HCT116 (cell line): ENCODE measurements at regions not wholly inside any gene's neighbourhood (a gene's known extent, or its start where the extent isn't known, plus 50 kb on each side); places are given as distances from the start of the nearest gene placed in this dataset.

Experiments
- ATAC-seq: fragments of 200-7000 bp; cut with Tn5 transposase; 2 replicates; pipeline ENCODE4 v1.9.1; 2020; ENCODE audit warnings: mild to moderate bottlenecking, moderate library complexity
- BruUV-seq: library from RNA; stranded (reverse); fragments of 400-500 nt; replicated peaks from 2 replicates; lab custom pipeline; 2021; lab: Mats Ljungman, UMichigan
- CTCF ChIA-PET: fragments of 300-600 bp; sonication (Branson Sonifier 250); formaldehyde crosslinking; loops from one replicate; lab custom pipeline; 2021; ENCODE audit warnings: antibody characterized with exemption; lab: Charles Lee
- POLR2A ChIA-PET: fragments of 300-600, 350-600 bp; sonication (Branson Sonifier 250); formaldehyde crosslinking; loops from one replicate; lab custom pipeline; 2021; ENCODE audit warnings: antibody characterized with exemption; lab: Charles Lee
- RAD21 ChIA-PET, 2 experiments: fragments of 300-600 bp; sonication (Branson Sonifier 250); formaldehyde crosslinking; loops; one replicate each; lab custom pipeline; 2023; ENCODE audit warnings: low total read pairs in 2 of 2; ENCODE audit not compliant: uncharacterized antibody in 2 of 2, unreplicated experiment in 2 of 2, low non-redundant PET in 1 of 2; lab: Charles Lee
- DNase-seq: peaks from one replicate; pipeline ENCODE4 v3.0.0-alpha.2; 2010; ENCODE audit warnings: low read depth, low spot score
- H2AFZ ChIP-seq: fragments of 200-600 bp; shearing (Covaris generic), sonication (generic); 2 replicates; pipeline ENCODE4 v1.6.1; 2017; ENCODE audit warnings: low read depth, mixed run types, mixed read lengths, antibody characterized with exemption, low read length; ENCODE audit not compliant: poor library complexity, severe bottlenecking
- H3K27ac ChIP-seq: 2 replicates; pipeline ENCODE4 v1.5.1; 2012; ENCODE audit warnings: low read depth, low read length
- H3K27me3 ChIP-seq: fragments of 200-600 bp; sonication (generic); 2 replicates; pipeline ENCODE4 v1.6.1; 2016; ENCODE audit warnings: mixed run types, low read length, mixed read lengths; ENCODE audit not compliant: insufficient read depth
- H3K36me3 ChIP-seq, 2 experiments: fragments of 200-500 bp in 1 of 2; fragments of 200-600 bp in 1 of 2; sonication (Bioruptor generic) in 1 of 2; sonication (generic) in 1 of 2; 2 replicates each; pipeline versions ENCODE4 v1.5.1 to v1.6.1; 2014 to 2016; ENCODE audit warnings: low read length in 2 of 2, inconsistent platforms in 1 of 2, mixed read lengths in 1 of 2, mixed run types in 1 of 2; ENCODE audit not compliant: insufficient read depth in 2 of 2, control insufficient read depth in 1 of 2
- H3K4me1 ChIP-seq, 2 experiments: fragments of 200-600 bp in 1 of 2; sonication (generic) in 1 of 2; 2 replicates each; pipeline versions ENCODE4 v1.5.1 to v1.6.1; 2012 to 2017; ENCODE audit warnings: low read length in 2 of 2, inconsistent platforms in 1 of 2, mild to moderate bottlenecking in 1 of 2, mixed read lengths in 1 of 2, mixed run types in 1 of 2, moderate library complexity in 1 of 2; ENCODE audit not compliant: insufficient read depth in 2 of 2, control insufficient read depth in 1 of 2
- H3K4me2 ChIP-seq: fragments of 200-600 bp; sonication (generic); 2 replicates; pipeline ENCODE4 v1.6.1; 2017; ENCODE audit warnings: mixed run types, low read length, mixed read lengths
- H3K4me3 ChIP-seq, 2 experiments: fragments of 200-600 bp in 1 of 2; sonication (generic) in 1 of 2; replicated peaks in 1 of 2; 2 replicates each; pipeline ENCODE4 v1.5.1; 2011 to 2016; ENCODE audit warnings: low read length in 2 of 2, control low read depth in 1 of 2, low read depth in 1 of 2, mild to moderate bottlenecking in 1 of 2, mixed read lengths in 1 of 2, mixed run types in 1 of 2
- H3K79me2 ChIP-seq: fragments of 200-600 bp; sonication (generic); 2 replicates; pipeline ENCODE4 v1.6.1; 2017; ENCODE audit warnings: mild to moderate bottlenecking, mixed run types, low read length, moderate library complexity, mixed read lengths; ENCODE audit not compliant: insufficient read depth
- H3K9ac ChIP-seq: fragments of 200-600 bp; sonication (generic); 2 replicates; pipeline ENCODE4 v1.6.1; 2016; ENCODE audit warnings: low read length, mixed read lengths
- H3K9me2 ChIP-seq: fragments of 200-600 bp; sonication (generic), shearing (Covaris generic); 2 replicates; pipeline ENCODE4 v1.6.1; 2017; ENCODE audit warnings: mixed run types, mild to moderate bottlenecking, moderate library complexity; ENCODE audit not compliant: insufficient read depth
- H3K9me3 ChIP-seq, 2 experiments: fragments of 200-500 bp in 1 of 2; fragments of 200-600 bp in 1 of 2; sonication (Bioruptor generic) in 1 of 2; sonication (generic) in 1 of 2; 2 replicates each; pipeline ENCODE4 v1.6.1; 2014 to 2017; ENCODE audit warnings: low read length in 2 of 2, mixed read lengths in 2 of 2, inconsistent platforms in 1 of 2, low read depth in 1 of 2, mild to moderate bottlenecking in 1 of 2, mixed run types in 1 of 2, moderate library complexity in 1 of 2; ENCODE audit not compliant: control insufficient read depth in 1 of 2, insufficient read depth in 1 of 2
- H4K20me1 ChIP-seq: fragments of 200-600 bp; sonication (generic), shearing (Covaris generic); 2 replicates; pipeline ENCODE4 v1.6.1; 2017; ENCODE audit warnings: mixed run types, mild to moderate bottlenecking, moderate library complexity; ENCODE audit not compliant: insufficient read depth
- EGR1 ChIP-seq: IDR thresholded peaks from 2 replicates; pipeline ENCODE4 v1.6.1; 2012; ENCODE audit warnings: low read depth
- EZH2phosphoT487 ChIP-seq: fragments of 200-600 bp; IDR thresholded peaks from 2 replicates; pipeline ENCODE4 v1.6.1; 2018; ENCODE audit warnings: antibody characterized with exemption, borderline replicate concordance
- RAD21 ChIP-seq: IDR thresholded peaks from 2 replicates; pipeline ENCODE4 v1.6.1; 2012; ENCODE audit warnings: low read depth, mild to moderate bottlenecking
- ZNF274 ChIP-seq: fragments of 200-500 bp; sonication (Bioruptor generic); IDR thresholded peaks from 2 replicates; pipeline ENCODE4 v1.6.1; 2014; ENCODE audit warnings: mild to moderate bottlenecking, low read depth, low read length, inconsistent platforms
- intact Hi-C: fragments of 100-400 bp; cut with micrococcal nuclease; formaldehyde crosslinking; loops from 2 replicates; pipeline ENCODE4 v1.10.0; 2022
- TF ChIP-seq, protein P1 (sequence below), 3 experiments: fragments of 200-600 bp in 1 of 3; sonication (generic) in 1 of 3; IDR thresholded peaks in 2 of 3; conservative IDR thresholded peaks in 1 of 3; 2 replicates each; pipeline ENCODE4 v1.5.1; 2012 to 2017; ENCODE audit warnings: low read depth in 2 of 3, low read length in 2 of 3, antibody characterized with exemption in 1 of 3, borderline replicate concordance in 1 of 3, control low read depth in 1 of 3, mild to moderate bottlenecking in 1 of 3, mixed read lengths in 1 of 3, mixed run types in 1 of 3, moderate library complexity in 1 of 3; ENCODE audit not compliant: insufficient read depth in 1 of 3
- TF ChIP-seq, protein P2 (sequence below): IDR thresholded peaks from 2 replicates; pipeline ENCODE4 v1.6.1; 2012

DNA sequence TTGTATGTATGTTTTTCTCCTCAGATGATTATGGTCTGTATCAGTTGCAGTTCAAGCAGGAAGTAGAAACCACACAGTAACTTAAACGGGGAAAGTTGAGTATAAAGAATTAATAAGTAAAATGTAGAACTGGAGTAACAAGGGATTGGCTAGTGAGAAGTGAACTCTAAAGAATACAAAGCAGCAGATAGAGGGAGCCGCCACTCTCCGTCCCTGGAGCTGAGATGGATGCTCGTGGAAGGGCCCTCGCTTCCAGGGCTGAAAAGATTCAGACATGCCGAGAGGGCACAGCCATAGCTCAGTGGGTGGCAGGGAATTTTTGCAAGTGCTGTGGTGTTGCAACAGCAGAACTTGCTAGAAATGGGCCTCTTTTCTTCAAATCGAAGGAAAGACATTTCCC, 155.8 kb downstream of the COL6A3 start:
- Histone ChIP-seq H3K4me2 (no peak overlapping the region), H3K9ac (no peak overlapping the region), H3K36me3 (no peaks in the 10 kb centered on the region), H3K4me1 (no peaks in the 10 kb centered on the region), H2AFZ (no peak overlapping the region), H3K27ac (no peak overlapping the region), H3K9me3 (no peaks in the 10 kb centered on the region), H3K4me3 (no peak overlapping the region), H3K27me3 (no peaks in the 10 kb centered on the region), H3K79me2 (no peaks in the 10 kb centered on the region), H3K9me2 (no peaks in the 10 kb centered on the region), H4K20me1 (no peaks in the 10 kb centered on the region)
- ChIA-PET CTCF (no interaction called here), RAD21 (no interaction called here), POLR2A (no interaction called here)
- no peak for DNase-seq
- TF ChIP-seq EGR1, result no peak
- peak; percentile 46 for TF ChIP-seq RAD21
- TF ChIP-seq, protein P1, sequence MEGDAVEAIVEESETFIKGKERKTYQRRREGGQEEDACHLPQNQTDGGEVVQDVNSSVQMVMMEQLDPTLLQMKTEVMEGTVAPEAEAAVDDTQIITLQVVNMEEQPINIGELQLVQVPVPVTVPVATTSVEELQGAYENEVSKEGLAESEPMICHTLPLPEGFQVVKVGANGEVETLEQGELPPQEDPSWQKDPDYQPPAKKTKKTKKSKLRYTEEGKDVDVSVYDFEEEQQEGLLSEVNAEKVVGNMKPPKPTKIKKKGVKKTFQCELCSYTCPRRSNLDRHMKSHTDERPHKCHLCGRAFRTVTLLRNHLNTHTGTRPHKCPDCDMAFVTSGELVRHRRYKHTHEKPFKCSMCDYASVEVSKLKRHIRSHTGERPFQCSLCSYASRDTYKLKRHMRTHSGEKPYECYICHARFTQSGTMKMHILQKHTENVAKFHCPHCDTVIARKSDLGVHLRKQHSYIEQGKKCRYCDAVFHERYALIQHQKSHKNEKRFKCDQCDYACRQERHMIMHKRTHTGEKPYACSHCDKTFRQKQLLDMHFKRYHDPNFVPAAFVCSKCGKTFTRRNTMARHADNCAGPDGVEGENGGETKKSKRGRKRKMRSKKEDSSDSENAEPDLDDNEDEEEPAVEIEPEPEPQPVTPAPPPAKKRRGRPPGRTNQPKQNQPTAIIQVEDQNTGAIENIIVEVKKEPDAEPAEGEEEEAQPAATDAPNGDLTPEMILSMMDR (IDR thresholded peaks at IDR 0.05 in 2 of 3, conservative IDR thresholded peaks at IDR 0.05 in 1 of 3; ENCODE audit: borderline replicate concordance in 1 of 3, insufficient read depth in 1 of 3, low read depth in 2 of 3, low read length in 2 of 3), result 0 out of 6 replicates have a peak, but pooled peaks of 1 of the 3 experiments have one; percentile 7
- peak; percentile 49; the same call in 1 of the 2 replicates for ATAC-seq
- intact Hi-C loops, result no loop called here
- no TSS peak for BruUV-seq

DNA sequence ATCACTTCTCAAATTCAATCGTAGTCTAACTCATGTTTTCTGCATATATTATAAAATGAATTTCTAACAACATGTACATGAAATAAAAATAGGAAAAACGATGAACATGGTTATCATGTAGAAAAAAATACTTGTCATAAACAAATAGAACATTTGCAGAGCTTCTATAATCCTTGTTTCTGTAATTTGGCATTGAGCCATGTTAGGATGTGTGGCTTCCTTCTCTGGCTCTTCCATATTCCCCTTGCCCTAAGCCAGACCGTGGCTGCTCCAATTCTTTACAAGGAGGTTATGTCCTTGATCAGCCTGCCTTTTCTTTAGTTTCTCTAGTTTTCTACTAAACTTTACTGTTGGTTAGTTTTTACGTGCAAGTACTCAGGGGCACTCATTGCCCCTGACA, 155.3 kb downstream of the COL6A3 start:
- no peak overlapping the region for H2AFZ ChIP-seq
- no peak overlapping the region for H3K9ac ChIP-seq
- DNase-seq, result no peak
- H3K9me3 ChIP-seq, result no peaks in the 10 kb centered on the region
- no peak for TF ChIP-seq ZNF274
- TF ChIP-seq EZH2phosphoT487, result no peak
- TF ChIP-seq, protein P2, sequence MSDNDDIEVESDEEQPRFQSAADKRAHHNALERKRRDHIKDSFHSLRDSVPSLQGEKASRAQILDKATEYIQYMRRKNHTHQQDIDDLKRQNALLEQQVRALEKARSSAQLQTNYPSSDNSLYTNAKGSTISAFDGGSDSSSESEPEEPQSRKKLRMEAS, result no peak
- H3K27me3 ChIP-seq, result no peaks in the 10 kb centered on the region
- no peak overlapping the region for H3K27ac ChIP-seq
- ATAC-seq, result no peak
- H3K4me2 ChIP-seq, result no peak overlapping the region
- no peaks in the 10 kb centered on the region for H3K79me2 ChIP-seq
- no peaks in the 10 kb centered on the region for H3K9me2 ChIP-seq
- ChIA-PET RAD21 (no interaction called here), CTCF (no interaction called here), POLR2A (no interaction called here)
- no peaks in the 10 kb centered on the region for H4K20me1 ChIP-seq
- no peaks in the 10 kb centered on the region for H3K4me1 ChIP-seq
- H3K36me3 ChIP-seq, result no peaks in the 10 kb centered on the region
- BruUV-seq, result no TSS peak
- intact Hi-C loops, result no loop called here
- H3K4me3 ChIP-seq, result no peak overlapping the region
